GM19372 (cell line): ENCODE measurements at regions not wholly inside any gene's neighbourhood (a gene's known extent, or its start where the extent isn't known, plus 50 kb on each side); places are given as distances from the start of the nearest gene placed in this dataset.
"Not testable (repeated sequence)": the region's sequence is repeated elsewhere in the genome, so short reads cannot be mapped to it uniquely, and the experiment has no call there.

Experiments used
- ATAC-seq: cut with Tn5 transposase; IDR thresholded peaks from one replicate; pipeline ENCODE4 v1.9.1; 2021; ENCODE audit warnings: mild to moderate bottlenecking, low read depth, moderate library complexity; ENCODE audit not compliant: unreplicated experiment

GRCh38 chr1:220942278-220942677 lies 63.0 kb downstream of the HLX start:
- no peak for ATAC-seq

- ATAC-seq: not testable (repeated sequence)
These were observed 63.7 kb downstream of the HLX start for GRCh38 chr1:220942914-220943313.

GRCh38 chr1:220943319-220943996 lies 64.2 kb downstream of the HLX start:
- ATAC-seq: no peak

DNA sequence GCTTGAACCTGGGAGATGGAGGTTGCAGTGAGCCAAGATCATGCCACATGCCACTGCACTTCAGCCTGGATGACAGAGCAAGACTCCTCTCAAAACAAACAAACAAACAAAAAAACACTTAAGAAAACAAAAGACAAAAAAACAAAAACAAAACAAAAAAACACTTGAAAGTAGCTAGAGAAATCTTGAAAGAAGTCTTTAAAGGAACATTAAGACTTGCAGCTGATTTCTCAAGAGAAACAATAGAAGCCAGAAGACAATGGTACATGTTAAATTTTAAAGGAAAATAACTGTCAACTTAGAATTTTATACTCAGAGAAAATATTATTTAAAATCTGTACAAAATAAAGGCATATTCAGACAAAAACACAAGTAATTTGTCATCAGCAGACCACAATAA lies 71.3 kb downstream of the HLX start:
- no peak for ATAC-seq

DNA sequence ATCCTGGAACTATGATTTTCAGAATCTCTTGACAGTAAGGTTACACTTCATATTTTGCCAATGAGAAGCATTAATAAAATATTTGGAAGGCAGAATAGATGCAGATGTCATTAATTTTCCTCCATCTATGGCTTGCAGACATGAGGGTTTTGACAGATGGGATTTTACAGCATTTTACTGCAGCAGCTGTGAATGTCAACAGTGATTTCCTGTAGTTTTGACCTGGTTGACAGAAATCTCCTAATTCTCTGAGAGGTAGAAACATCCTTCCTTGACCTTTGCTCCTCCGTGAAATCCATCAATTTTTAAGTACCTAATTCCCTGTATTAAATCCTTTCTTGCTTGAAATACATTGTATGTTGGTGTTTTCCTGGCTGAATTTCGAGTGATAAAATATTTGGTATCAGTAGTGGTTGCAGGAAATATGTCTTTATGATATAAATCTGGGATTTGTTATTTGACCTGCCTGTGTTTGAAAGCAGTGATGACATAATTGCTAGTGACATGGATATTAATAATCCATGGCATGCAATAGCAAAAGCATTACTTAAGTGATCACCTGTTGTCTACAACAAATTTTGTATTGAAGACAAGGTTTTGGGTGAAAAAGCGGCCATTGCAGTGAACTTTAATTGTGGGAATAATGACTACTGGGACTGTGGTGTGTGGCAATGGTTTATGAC lies 73.9 kb downstream of the HLX start:
- no peak for ATAC-seq

GRCh38 chr1:220954321-220955075 lies 75.3 kb downstream of the HLX start:
- ATAC-seq: no peak

GRCh38 chr1:220955116-220955515 lies 75.9 kb downstream of the HLX start:
- no peak for ATAC-seq

DNA sequence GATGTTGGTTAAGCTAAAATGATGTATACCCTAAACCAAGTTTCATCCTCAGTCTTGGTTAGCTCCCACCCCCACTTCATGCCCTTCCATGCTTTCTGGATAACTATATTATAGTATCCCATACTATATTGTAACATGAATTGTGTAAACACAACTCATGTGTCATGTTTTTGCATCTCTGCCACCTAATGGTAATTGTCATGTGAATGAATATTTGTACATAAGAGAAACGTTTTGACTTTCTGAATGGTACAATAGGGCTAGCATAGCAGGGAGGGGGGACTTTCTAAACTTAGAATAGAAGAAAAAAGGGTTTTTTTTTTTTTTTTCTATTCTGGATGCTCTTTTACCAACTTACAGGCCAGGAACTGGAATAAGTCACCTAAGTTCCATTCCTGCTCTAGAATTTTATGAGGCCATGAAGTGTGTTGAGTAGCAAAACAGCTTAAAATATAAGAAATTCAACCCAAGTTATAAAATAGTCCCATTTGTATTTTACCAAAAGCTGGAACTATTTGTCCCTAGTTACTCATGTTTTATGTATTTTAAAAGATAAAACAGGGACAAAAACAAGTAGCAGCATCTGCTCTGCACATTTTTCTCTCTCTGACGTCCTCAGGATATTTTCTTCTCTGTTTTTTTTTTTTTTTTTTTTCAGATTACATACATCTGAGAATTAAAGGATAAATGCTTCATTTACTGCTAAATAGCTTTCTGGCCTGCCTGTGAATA lies 77.4 kb downstream of the HLX start:
- ATAC-seq: no peak

DNA sequence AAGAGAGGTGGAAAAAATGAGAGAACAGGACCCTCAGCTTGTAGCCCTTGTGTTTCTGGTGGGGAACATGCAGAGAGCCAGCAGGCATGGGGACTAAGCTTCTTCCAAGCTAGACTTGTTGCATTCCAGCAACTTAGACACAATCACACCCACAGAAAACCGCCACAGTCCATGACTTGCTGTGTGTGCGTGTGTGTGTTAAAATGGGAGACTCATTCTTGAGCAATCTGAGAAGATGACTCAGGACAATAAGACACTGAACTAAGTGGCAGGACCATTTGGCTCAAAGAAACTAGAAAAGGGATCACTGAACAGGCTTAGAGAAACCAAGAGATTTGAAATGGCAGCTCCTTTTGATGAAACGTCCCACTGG lies 78.0 kb downstream of the HLX start:
- no peak for ATAC-seq

DNA sequence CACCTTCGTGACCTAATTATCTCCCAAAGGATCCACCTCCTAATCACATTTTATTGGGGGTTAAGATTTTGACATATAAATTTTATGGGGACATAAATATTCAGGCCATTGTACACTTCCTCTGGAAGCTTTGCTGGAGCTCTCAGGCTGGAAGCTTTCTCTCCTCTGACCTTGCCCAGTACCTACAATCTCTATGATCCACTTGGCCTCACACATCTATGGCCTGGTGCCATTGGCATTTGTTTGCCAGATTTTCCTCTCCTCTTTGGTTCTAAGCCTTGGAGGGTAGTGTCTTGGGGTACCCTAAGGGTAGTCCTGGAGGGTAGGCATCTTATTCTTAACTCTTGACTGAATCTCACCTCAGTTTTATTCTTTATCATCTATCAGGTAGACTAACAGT lies 79.0 kb downstream of the HLX start:
- ATAC-seq: no peak

DNA sequence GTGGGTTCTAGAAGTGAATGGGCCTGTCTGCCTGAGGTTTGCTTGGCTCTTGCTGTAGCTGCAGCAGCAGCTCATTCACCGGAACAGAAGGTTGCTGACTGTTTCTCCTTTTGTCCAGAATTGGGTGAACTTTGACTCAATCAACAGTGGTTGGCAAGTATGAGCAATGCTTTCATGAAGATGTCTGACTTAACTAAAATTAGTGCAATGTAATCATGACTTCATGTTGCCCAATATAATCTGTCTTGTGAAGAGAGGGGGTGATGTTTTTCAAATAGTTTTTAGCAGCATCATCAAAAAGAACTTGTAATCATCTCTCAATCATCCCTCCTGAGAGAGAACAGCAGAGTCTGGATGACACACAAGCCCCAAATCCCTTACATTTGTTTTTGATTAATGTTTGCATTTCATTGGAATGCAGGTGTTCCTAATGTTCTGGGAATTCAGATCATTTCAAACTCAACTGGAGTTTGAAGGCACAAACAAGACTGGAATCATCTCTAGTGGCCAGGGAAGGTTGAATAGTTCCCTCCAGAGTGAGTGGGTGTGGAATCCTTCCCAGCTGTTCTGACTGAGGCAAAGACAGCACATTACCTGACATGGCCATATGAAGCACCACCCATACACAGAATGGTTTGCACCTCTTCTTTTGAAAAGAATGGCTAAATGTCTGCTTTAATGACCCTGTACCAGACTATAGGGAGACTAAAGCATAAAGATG lies 82.9 kb downstream of the HLX start:
- no peak for ATAC-seq

DNA sequence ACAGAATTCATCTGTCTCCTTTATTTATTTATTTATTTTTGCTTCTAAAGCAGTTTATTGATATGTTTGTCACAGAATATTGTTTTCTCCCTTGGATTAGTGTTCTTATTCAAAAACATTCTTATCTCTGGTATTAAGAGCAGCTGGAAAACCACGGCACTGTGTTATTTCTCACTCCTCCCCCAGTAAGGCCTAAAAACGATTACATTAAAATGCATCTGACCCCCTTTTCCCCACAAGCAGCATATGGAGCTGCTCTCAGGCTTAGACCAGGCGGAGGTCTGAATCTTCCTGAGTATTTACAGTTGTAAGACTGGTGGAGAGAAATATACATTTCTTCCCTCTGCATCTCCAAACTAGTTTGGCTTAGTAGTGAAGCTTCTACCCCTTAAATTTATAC lies 86.8 kb downstream of the HLX start:
- ATAC-seq: no peak

- ATAC-seq: no peak
These were observed 87.2 kb downstream of the HLX start for GRCh38 chr1:220966473-220966872.

DNA sequence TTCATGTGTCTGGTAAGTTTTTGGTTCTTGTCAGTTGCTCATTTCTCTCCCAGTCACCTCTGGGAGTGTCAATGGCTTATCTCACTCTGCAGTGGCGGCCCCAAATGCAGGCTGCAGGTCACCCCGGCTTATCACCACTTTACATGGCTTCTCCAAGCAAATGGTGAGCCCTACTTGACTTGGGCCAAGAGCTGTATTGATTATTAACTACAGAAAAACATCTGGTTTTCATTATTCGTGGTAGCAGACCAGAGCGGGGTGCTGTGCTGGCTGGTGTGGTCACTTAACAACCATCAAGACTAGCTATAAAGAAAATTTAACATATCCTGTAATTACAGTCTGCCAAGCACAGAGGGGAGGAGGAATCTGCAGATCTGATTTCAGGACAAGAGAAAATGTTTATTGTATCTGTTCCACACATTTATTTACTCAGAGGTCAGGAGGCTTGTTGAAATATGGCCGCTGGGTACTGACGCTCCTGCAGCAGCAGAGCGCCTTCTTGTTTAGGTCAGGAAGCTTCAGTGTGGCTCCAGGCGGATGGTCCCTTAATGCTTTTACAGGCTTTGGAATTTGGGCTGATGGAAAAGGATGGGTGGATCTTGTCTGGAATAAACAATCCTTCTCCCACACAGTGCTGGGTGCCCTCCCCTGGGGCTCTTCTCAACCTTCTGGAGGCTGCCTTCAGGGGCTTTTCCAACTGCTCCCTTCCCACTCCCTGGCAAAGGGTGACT lies 87.8 kb downstream of the HLX start:
- ATAC-seq: no peak

DNA sequence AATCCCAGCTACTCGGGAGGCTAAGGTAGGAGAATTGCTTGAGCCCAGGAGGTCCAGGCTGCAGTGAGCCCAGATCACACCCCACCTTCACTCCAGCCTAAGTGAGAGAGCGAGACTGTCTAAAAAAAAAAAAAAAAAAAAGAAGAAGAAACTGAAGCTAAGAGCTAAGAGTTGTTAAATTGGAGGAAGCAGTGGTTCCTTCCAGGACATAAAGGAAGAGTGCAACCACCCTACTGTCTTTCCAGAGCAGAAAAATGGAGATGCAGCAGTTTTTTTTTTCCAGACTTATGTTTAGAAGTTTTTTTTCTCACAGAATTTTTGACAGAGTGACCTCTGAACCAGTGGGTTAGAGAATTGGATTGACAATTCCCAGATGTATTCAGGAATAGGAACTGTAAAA lies 88.7 kb downstream of the HLX start:
- no peak for ATAC-seq

GRCh38 chr1:220969281-220969680 lies 90.0 kb downstream of the HLX start:
- not testable (repeated sequence) for ATAC-seq

DNA sequence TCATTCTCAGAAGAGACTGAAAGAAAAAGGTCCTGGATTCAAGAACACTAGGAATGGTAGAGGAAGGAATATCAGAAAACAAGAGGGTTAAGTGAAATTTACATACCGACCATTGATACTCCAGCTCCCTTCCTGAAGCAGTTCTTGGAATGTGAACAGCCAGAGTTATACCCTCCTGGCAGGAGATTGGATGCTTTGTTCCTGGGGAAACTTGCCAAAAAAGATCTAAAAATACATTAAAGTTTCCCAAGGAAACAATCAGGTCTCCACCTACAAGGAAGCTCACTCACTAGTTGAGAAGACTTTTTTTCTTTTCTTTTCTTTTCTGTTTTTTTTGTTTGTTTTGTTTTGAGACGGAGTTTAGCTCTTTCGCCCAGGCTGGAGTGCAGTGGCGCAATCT lies 91.1 kb downstream of the HLX start:
- no peak for ATAC-seq

DNA sequence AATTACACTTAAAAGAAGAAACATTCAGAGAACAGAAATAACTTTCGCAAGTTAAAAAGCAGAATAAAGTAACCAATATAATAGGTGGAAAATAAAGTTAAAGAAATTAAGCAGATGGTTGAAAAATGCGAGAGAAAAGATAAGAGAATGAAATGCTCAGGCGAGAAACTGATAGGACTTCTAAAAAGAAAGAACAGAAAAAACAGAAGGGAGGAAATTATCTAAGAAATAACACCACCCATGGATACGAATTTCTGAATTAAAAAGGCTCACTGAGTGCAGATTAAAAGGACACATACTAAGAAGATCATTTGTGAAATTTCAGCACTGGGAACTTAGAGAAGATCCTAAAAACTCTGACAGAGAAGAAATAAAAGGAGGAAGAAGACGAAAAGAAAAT lies 92.0 kb downstream of the HLX start:
- ATAC-seq: no peak

DNA sequence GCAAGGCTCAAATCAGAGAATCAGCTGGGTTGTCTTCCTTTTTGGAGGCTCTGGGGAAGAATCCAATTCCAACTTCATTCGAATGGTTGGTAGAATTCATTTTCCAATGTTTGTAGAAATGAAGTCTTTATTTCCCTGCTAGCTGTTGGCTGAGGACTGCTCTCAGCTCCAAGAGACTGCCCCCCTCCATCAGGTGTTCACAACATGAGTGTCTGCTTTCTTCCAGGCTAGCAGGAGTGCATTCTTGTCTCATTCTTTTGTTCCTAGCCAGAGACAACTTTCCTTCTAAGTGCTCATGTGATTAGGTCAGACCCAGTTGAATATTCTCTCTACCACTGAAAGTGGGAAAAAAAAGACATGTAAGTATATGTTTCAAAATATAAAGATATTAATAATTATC lies 95.2 kb downstream of the HLX start:
- no peak for ATAC-seq

- no peak for ATAC-seq
These were observed 97.1 kb downstream of the HLX start for GRCh38 chr1:220976390-220976789.
